Prostate gland (tissue), 2 donors: ENCODE measurements at regions not wholly inside any gene's neighbourhood (a gene's known extent, or its start where the extent isn't known, plus 50 kb on each side); places are given as distances from the start of the nearest gene placed in this dataset.
"Not testable (repeated sequence)": the region's sequence is repeated elsewhere in the genome, so short reads cannot be mapped to it uniquely, and the experiment has no call there.

Source experiments
- DNase-seq: peaks from one replicate; pipeline ENCODE4 v3.0.0-alpha.2; 2019; ENCODE audit warnings: low spot score
- H3K27ac ChIP-seq, 2 donors: fragments of 200-600 bp; sonication (generic); 2 replicates each; pipeline ENCODE4 v1.5.1; 2017 to 2019
- H3K27me3 ChIP-seq: fragments of 200-600 bp; sonication (generic); replicated peaks from 2 replicates; pipeline ENCODE4 v1.5.1; 2019; ENCODE audit not compliant: insufficient read depth
- H3K36me3 ChIP-seq, 2 donors: fragments of 200-600 bp; sonication (generic); 1 replicate in 1 of 2; 2 replicates in 1 of 2; pipeline versions ENCODE4 v1.5.1 to v1.8.1; 2017 to 2019
- H3K4me1 ChIP-seq: fragments of 200-600 bp; sonication (generic); replicated peaks from 2 replicates; pipeline ENCODE4 v1.5.1; 2019
- H3K4me3 ChIP-seq, 2 donors: fragments of 200-600 bp; sonication (generic); 2 replicates each; pipeline ENCODE4 v1.5.1; 2017 to 2019
- H3K9me3 ChIP-seq: fragments of 200-600 bp; sonication (generic); 2 replicates; pipeline ENCODE4 v1.5.1; 2017
- POLR2A ChIP-seq: fragments of 450-650 bp; IDR thresholded peaks from one replicate; pipeline ENCODE4 v1.6.1; 2016; ENCODE audit warnings: antibody characterized with exemption, mild to moderate bottlenecking
- POLR2AphosphoS5 ChIP-seq: sonication (generic); formaldehyde crosslinking; IDR thresholded peaks from one replicate; pipeline ENCODE4 v1.6.1; 2017; ENCODE audit warnings: antibody characterized with exemption
- WGBS: methylation state at CpG from one replicate; pipeline ENCODE4 v1.1.5; 2018; 5-methylcytosine and 5-hydroxymethylcytosine counted together
- intact Hi-C: fragments of 100-400 bp; cut with DNase I; formaldehyde crosslinking; loops from one replicate; pipeline ENCODE4 v1.14.2; 2022
- TF ChIP-seq, protein P1 (sequence below), 4 experiments: fragments of 200-600 bp in 2 of 4; fragments of 450-650 bp in 2 of 4; sonication (generic) in 2 of 4; IDR thresholded peaks; 1 replicate in 3 of 4; 2 replicates in 1 of 4; pipeline ENCODE4 v1.5.1; 2016 to 2019; ENCODE audit warnings: antibody characterized with exemption in 4 of 4, mild to moderate bottlenecking in 2 of 4, moderate library complexity in 2 of 4

DNA sequence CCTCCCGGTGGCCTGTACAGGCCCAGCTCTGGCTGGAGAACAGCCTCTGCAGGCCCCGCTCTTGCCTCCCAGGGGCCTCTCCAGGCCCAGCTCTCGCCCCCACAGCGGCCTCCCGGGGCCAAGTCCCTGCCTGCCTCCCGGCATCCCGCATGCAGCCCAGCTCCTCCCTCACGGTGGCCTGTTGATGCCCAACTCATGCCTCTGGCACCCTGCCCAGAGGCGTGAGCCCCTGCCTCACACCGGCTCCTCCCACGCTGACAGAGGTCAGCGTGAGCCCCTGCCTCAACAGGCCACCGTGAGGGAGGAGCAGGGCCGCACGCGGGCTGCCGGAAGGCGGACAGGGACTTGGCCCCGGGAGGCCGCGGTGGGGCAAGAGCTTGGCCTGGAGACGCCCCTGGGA lies 157.0 kb upstream of the CDK13 start:
- H3K4me3 ChIP-seq, intact Hi-C loops, H3K36me3 ChIP-seq, H3K27me3 ChIP-seq, H3K4me1 ChIP-seq, H3K9me3 ChIP-seq, H3K27ac ChIP-seq, DNase-seq: not testable (repeated sequence)
- 95% methylated on average over 21 of the region's 22 CpGs for WGBS

DNA sequence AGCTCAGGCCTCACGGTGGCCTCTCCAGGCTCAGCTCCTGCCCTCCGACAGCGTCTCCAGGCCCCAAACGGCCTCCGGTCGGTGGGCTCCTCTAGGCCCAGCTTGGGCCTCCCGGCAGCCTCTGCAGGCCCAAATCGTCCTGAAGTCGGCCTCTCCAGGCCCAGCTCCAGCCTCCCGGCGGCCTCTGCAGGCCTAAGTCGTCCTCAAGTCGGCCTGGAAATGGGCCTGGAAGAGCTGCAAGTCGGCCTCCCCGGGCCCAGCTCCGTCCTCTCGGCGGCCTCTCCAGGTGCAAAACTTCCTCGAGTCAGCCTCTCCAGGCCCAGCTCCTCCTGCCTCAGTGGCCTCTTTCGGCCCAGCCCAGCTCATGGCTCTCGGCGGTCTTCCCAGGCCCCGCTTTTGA lies 156.2 kb upstream of the CDK13 start:
- H3K36me3 ChIP-seq, H3K4me1 ChIP-seq, H3K27ac ChIP-seq, DNase-seq, H3K9me3 ChIP-seq, H3K4me3 ChIP-seq, intact Hi-C loops, H3K27me3 ChIP-seq: not testable (repeated sequence)
- 99% methylated on average over 23 of the region's 23 CpGs for WGBS

DNA sequence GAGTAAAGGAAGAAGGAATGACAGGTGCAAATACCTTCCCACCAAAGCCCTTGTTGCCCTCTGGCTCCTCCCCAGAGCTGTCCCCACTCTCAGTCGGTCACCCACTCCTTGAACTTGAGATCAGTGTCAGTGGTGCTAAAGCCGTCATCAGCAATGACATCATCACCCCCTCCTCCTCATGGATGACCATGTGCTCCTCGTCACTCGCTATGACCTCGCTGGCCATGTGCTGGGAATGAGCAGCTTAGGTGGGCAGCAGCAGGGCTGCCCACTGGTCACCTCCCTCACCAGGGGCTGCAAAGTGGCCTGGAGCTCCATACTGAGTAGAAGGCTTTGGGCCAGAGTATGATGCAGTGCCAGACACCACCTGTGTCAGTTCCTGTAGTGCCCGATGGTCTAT lies 153.1 kb upstream of the CDK13 start:
- H3K4me3 ChIP-seq, H3K4me1 ChIP-seq, H3K27me3 ChIP-seq, H3K36me3 ChIP-seq, H3K9me3 ChIP-seq, DNase-seq, intact Hi-C loops, H3K27ac ChIP-seq: not testable (repeated sequence)
- 84% methylated on average over 6 of the region's 6 CpGs for WGBS

DNA sequence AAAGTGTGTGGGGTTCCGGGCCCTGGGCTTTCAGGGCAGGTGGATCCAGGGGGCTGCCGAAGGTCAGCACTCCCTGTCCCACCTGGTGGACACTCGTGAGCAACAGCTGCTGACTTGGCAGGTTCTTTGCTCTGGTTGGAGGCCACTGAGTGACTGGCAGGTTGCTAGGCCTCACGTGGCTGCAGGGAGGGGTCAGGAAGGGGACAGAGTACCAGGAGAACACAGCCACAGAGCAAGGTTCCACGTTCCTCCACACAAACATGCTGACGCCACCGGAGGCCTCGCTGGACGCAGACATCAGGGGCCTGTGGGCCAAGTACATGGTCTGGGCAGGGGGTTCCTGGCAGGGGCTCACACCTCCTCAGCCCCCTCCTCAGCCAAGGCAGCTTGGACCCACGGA lies 152.0 kb upstream of the CDK13 start:
- DNase-seq, H3K27me3 ChIP-seq, H3K36me3 ChIP-seq, H3K4me1 ChIP-seq, intact Hi-C loops, H3K27ac ChIP-seq, H3K4me3 ChIP-seq, H3K9me3 ChIP-seq: not testable (repeated sequence)
- WGBS, result 83% methylated on average over 10 of the region's 10 CpGs

DNA sequence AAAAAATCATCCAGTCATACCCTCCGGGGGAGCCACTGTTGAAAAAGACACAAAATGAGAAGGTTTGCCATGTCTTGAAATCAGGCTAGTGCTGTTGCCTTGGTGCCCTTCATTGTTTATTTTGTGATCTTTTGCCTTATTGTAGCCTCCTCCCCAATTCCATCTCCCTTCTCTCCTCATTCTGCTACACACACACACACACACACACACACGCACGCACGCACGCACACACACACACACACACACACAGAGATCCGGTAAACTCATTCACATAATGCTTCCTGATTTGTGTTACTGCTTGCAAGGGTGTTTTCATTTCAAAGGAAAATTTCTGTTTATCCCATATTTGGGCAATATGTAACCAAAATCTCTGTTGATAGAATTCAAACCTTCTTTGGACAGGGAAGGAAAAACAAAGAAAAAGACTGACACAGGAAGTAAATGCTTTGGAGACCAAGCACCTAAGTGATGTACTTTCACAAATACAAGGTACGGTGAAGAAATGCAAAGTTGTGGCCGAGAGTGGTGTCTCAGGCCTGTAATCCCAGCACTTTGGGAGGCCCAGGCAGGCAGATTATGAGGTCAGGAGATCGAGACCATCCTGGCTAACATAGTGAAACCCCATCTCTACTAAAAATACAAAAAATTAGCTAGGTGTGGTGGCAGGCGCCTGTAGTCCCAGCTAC lies 141.1 kb upstream of the CDK13 start:
- Histone ChIP-seq H3K36me3 (no peaks in the 10 kb centered on the region), H3K27ac (no peak overlapping the region), H3K9me3 (no peaks in the 10 kb centered on the region), H3K27me3 (no peaks in the 10 kb centered on the region), H3K4me1 (no peaks in the 10 kb centered on the region), H3K4me3 (no peak overlapping the region)
- intact Hi-C loops, result no loop called here
- TF ChIP-seq POLR2AphosphoS5 (no peak), POLR2A (no peak)
- TF ChIP-seq, protein P1, sequence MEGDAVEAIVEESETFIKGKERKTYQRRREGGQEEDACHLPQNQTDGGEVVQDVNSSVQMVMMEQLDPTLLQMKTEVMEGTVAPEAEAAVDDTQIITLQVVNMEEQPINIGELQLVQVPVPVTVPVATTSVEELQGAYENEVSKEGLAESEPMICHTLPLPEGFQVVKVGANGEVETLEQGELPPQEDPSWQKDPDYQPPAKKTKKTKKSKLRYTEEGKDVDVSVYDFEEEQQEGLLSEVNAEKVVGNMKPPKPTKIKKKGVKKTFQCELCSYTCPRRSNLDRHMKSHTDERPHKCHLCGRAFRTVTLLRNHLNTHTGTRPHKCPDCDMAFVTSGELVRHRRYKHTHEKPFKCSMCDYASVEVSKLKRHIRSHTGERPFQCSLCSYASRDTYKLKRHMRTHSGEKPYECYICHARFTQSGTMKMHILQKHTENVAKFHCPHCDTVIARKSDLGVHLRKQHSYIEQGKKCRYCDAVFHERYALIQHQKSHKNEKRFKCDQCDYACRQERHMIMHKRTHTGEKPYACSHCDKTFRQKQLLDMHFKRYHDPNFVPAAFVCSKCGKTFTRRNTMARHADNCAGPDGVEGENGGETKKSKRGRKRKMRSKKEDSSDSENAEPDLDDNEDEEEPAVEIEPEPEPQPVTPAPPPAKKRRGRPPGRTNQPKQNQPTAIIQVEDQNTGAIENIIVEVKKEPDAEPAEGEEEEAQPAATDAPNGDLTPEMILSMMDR (IDR thresholded peaks at IDR 0.05), result no peak
- no peak for DNase-seq
- WGBS, result 86% methylated on average over 10 of the region's 10 CpGs

DNA sequence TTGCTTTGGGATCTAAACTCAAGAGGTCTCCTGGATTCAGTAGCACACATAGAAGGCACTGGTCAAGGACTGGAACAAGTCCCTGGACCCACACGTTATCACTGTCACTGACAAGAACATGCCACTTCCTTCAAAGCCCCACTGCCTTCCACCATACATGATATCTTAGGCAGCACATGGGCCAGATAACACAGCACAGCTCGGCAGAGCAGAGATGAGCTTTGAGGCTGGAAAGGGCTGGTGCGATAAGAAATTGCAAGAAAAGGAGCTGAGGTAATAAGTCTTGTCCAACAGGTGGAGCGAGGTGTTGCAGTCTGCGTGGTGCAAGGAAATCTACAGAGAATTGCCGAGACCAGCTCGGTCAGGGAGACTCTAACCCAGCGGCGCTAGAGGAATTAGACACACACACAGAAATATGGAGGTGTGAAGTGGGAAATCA lies 139.8 kb upstream of the CDK13 start:
- Histone ChIP-seq H3K4me3 (no peak overlapping the region), H3K36me3 (no peaks in the 10 kb centered on the region), H3K27me3 (no peaks in the 10 kb centered on the region), H3K4me1 (no peaks in the 10 kb centered on the region), H3K9me3 (no peaks in the 10 kb centered on the region), H3K27ac (no peak overlapping the region)
- no peak for DNase-seq
- 64% methylated on average over 9 of the region's 9 CpGs for WGBS
- no peak for TF ChIP-seq POLR2AphosphoS5
- no peak for TF ChIP-seq POLR2A
- TF ChIP-seq, protein P1 (IDR thresholded peaks at IDR 0.05), result no peak
- intact Hi-C loops, result no loop called here

DNA sequence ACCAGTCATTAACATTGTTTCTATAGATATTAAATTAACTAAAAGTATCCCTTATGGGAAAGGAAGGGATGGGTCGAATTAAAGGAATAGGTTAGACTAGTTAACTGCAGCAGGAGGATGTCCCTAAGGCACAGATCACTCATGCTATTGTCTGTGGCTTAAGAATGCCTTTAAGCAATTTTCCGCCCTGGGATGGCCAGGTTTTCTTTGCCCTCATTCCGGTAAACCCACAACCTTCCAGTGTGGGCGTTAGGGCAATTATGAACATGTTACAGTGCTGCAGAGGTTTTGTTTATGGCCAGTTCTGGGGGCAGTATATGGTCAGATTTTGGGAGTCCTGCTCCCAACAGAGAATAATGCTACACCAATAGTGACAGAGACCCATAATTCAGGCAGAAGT lies 139.3 kb upstream of the CDK13 start:
- 49% methylated on average over 4 of the region's 4 CpGs for WGBS
- Histone ChIP-seq H3K27ac (no peak overlapping the region), H3K4me1 (no peaks in the 10 kb centered on the region), H3K9me3 (no peaks in the 10 kb centered on the region), H3K27me3 (no peaks in the 10 kb centered on the region), H3K4me3 (no peak overlapping the region), H3K36me3 (no peaks in the 10 kb centered on the region)
- TF ChIP-seq POLR2A (no peak), POLR2AphosphoS5 (no peak)
- TF ChIP-seq, protein P1 (IDR thresholded peaks at IDR 0.05), result no peak
- intact Hi-C loops, result no loop called here
- DNase-seq, result no peak
